IMR-90 (cell line): ENCODE measurements at regions not wholly inside any gene's neighbourhood (a gene's known extent, or its start where the extent isn't known, plus 50 kb on each side); places are given as distances from the start of the nearest gene placed in this dataset.

Experiments used
- ATAC-seq: fragments of 200-7000 bp; cut with Tn5 transposase; 2 replicates; pipeline ENCODE4 v1.9.1; 2020; ENCODE audit warnings: low read depth, mild to moderate bottlenecking, moderate library complexity
- BruUV-seq: library from RNA; stranded (reverse); fragments of 400-500 nt; replicated peaks from 2 replicates; lab custom pipeline; 2021; lab: Mats Ljungman, UMichigan
- CTCF ChIA-PET: fragments of 300-600 bp; formaldehyde crosslinking; extraction: SDS; loops from one replicate; lab custom pipeline; 2021; ENCODE audit warnings: antibody characterized with exemption; lab: Yijun Ruan, JAX
- POLR2A ChIA-PET: fragments of 300-600 bp; sonication (Branson Sonifier 250); formaldehyde crosslinking; loops from one replicate; lab custom pipeline; 2022; ENCODE audit warnings: antibody characterized with exemption; ENCODE audit not compliant: unreplicated experiment; lab: Charles Lee
- DNase-seq: peaks from one replicate; pipeline ENCODE4 v3.0.0; 2013
- H2AFZ ChIP-seq: replicated peaks from 2 replicates; pipeline ENCODE3; 2013; ENCODE audit warnings: low read length, mild to moderate bottlenecking; ENCODE audit not compliant: poor library complexity
- H2AK5ac ChIP-seq: 2 replicates; pipeline ENCODE4 v1.6.1; 2013; ENCODE audit warnings: low read depth, low read length, inconsistent platforms
- H2AK9ac ChIP-seq: replicated peaks from 2 replicates; pipeline ENCODE3; 2013; ENCODE audit warnings: mild to moderate bottlenecking, low read depth, low read length, moderate library complexity; ENCODE audit not compliant: poor library complexity
- H2BK120ac ChIP-seq: 2 replicates; pipeline ENCODE4 v1.6.1; 2013; ENCODE audit warnings: low read depth, low read length, inconsistent platforms
- H2BK15ac ChIP-seq: 3 replicates; pipeline ENCODE4 v1.6.1; 2013; ENCODE audit warnings: low read depth, low read length, inconsistent platforms
- H2BK20ac ChIP-seq: 2 replicates; pipeline ENCODE4 v1.6.1; 2013; ENCODE audit warnings: low read depth, mild to moderate bottlenecking, inconsistent platforms, low read length, moderate library complexity
- H2BK5ac ChIP-seq: 2 replicates; pipeline ENCODE4 v1.6.1; 2013; ENCODE audit warnings: mild to moderate bottlenecking, low read depth, low read length, inconsistent platforms; ENCODE audit not compliant: poor library complexity, severe bottlenecking
- H3K14ac ChIP-seq: replicated peaks from 2 replicates; pipeline ENCODE4 v1.6.1; 2013; ENCODE audit warnings: low read depth, low read length, inconsistent platforms
- H3K18ac ChIP-seq: 2 replicates; pipeline ENCODE4 v1.6.1; 2013; ENCODE audit warnings: low read depth, low read length, control low read depth
- H3K23ac ChIP-seq: 2 replicates; pipeline ENCODE4 v1.6.1; 2013; ENCODE audit warnings: low read depth, low read length, inconsistent platforms
- H3K27ac ChIP-seq: 2 replicates; pipeline ENCODE4 v1.5.1; 2013; ENCODE audit warnings: mild to moderate bottlenecking, control low read depth, low read length; ENCODE audit not compliant: insufficient read depth
- H3K27me3 ChIP-seq: 2 replicates; pipeline ENCODE4 v1.6.1; 2013; ENCODE audit warnings: low read length; ENCODE audit not compliant: control insufficient read depth, insufficient read depth
- H3K36me3 ChIP-seq: 2 replicates; pipeline ENCODE4 v1.6.1; 2013; ENCODE audit warnings: low read length, mixed read lengths; ENCODE audit not compliant: control insufficient read depth, insufficient read depth
- H3K4ac ChIP-seq: 2 replicates; pipeline ENCODE4 v1.6.1; 2013; ENCODE audit warnings: low read depth, low read length, inconsistent platforms
- H3K4me1 ChIP-seq: 2 replicates; pipeline ENCODE4 v1.6.1; 2013; ENCODE audit warnings: low read length, mixed read lengths; ENCODE audit not compliant: control insufficient read depth, insufficient read depth
- H3K4me2 ChIP-seq: 2 replicates; pipeline ENCODE4 v1.6.1; 2013; ENCODE audit warnings: low read depth, mild to moderate bottlenecking, control low read depth, low read length, moderate library complexity
- H3K4me3 ChIP-seq: 2 replicates; pipeline ENCODE4 v1.5.1; 2013; ENCODE audit warnings: low read depth, mild to moderate bottlenecking, control low read depth, low read length, moderate library complexity; ENCODE audit not compliant: insufficient read depth
- H3K56ac ChIP-seq: 2 replicates; pipeline ENCODE4 v1.6.1; 2013; ENCODE audit warnings: low read length, inconsistent platforms; ENCODE audit not compliant: insufficient read depth; ENCODE audit errors: extremely low read depth
- H3K79me1 ChIP-seq, 2 experiments: 2 replicates each; pipeline ENCODE4 v1.6.1; 2013; ENCODE audit warnings: low read length in 2 of 2, inconsistent platforms in 1 of 2, low read depth in 1 of 2
- H3K9ac ChIP-seq: 2 replicates; pipeline ENCODE4 v1.6.1; 2013; ENCODE audit warnings: low read depth, low read length, control low read depth
- H3K9me1 ChIP-seq: 2 replicates; pipeline ENCODE4 v1.6.1; 2013; ENCODE audit warnings: low read length, inconsistent platforms; ENCODE audit not compliant: insufficient read depth
- H3K9me3 ChIP-seq: 2 replicates; pipeline ENCODE4 v1.6.1; 2013; ENCODE audit warnings: low read length; ENCODE audit not compliant: control insufficient read depth, insufficient read depth
- H4K20me1 ChIP-seq: 2 replicates; pipeline ENCODE4 v1.6.1; 2013; ENCODE audit warnings: low read length, inconsistent platforms; ENCODE audit not compliant: insufficient read depth
- H4K5ac ChIP-seq: 2 replicates; pipeline ENCODE4 v1.6.1; 2013; ENCODE audit warnings: mild to moderate bottlenecking, low read depth, low read length, control low read depth
- H4K8ac ChIP-seq, 2 experiments: 2 replicates each; pipeline ENCODE4 v1.6.1; 2013; ENCODE audit warnings: low read depth in 2 of 2, low read length in 2 of 2, control low read depth in 1 of 2, inconsistent platforms in 1 of 2
- H4K91ac ChIP-seq: 2 replicates; pipeline ENCODE4 v1.6.1; 2013; ENCODE audit warnings: low read depth, low read length, inconsistent platforms; ENCODE audit not compliant: insufficient read depth
- BHLHE40 ChIP-seq: fragments of 150-350 bp; IDR thresholded peaks from 2 replicates; pipeline ENCODE4 v1.6.1; 2016; ENCODE audit warnings: mild to moderate bottlenecking, low read depth, low read length
- CEBPB ChIP-seq: IDR thresholded peaks from 2 replicates; pipeline ENCODE4 v1.6.1; 2012; ENCODE audit warnings: low read depth, low read length, improper control_type of control experiment
- CHD1 ChIP-seq: IDR thresholded peaks from 2 replicates; pipeline ENCODE4 v1.6.1; 2012; ENCODE audit warnings: low read depth, low read length, improper control_type of control experiment
- CTCF ChIP-seq: conservative IDR thresholded peaks from 2 replicates; pipeline ENCODE4 v1.5.1; 2012; ENCODE audit warnings: mild to moderate bottlenecking, low read depth, low read length, improper control_type of control experiment
- ELK1 ChIP-seq: fragments of 150-350 bp; IDR thresholded peaks from 2 replicates; pipeline ENCODE4 v1.6.1; 2016; ENCODE audit warnings: low read depth, mild to moderate bottlenecking, low read length, moderate library complexity, borderline replicate concordance
- FOS ChIP-seq: fragments of 150-350 bp; IDR thresholded peaks from 2 replicates; pipeline ENCODE4 v1.6.1; 2016; ENCODE audit warnings: low read depth, low read length
- MAFK ChIP-seq: IDR thresholded peaks from 2 replicates; pipeline ENCODE4 v1.6.1; 2012; ENCODE audit warnings: low read depth, low read length, improper control_type of control experiment
- MAZ ChIP-seq: IDR thresholded peaks from 2 replicates; pipeline ENCODE4 v1.6.1; 2012; ENCODE audit warnings: low read depth, mild to moderate bottlenecking, low read length, improper control_type of control experiment, moderate library complexity, borderline replicate concordance
- MXI1 ChIP-seq: IDR thresholded peaks from 2 replicates; pipeline ENCODE4 v1.6.1; 2012; ENCODE audit warnings: low read depth, mild to moderate bottlenecking, low read length, moderate library complexity, borderline replicate concordance
- NFE2L2 ChIP-seq: fragments of 150-350 bp; IDR thresholded peaks from 2 replicates; pipeline ENCODE4 v1.6.1; 2016; ENCODE audit warnings: low read depth, mild to moderate bottlenecking, low read length
- POLR2A ChIP-seq: IDR thresholded peaks from 2 replicates; pipeline ENCODE4 v1.6.1; 2012; ENCODE audit warnings: mild to moderate bottlenecking, low read depth, low read length
- RAD21 ChIP-seq: IDR thresholded peaks from 2 replicates; pipeline ENCODE4 v1.6.1; 2012; ENCODE audit warnings: low read length, improper control_type of control experiment
- RCOR1 ChIP-seq: IDR thresholded peaks from 2 replicates; pipeline ENCODE4 v1.6.1; 2012; ENCODE audit warnings: mild to moderate bottlenecking, low read length, improper control_type of control experiment; ENCODE audit not compliant: insufficient replicate concordance
- RFX5 ChIP-seq: IDR thresholded peaks from 2 replicates; pipeline ENCODE4 v1.8.0; 2012; ENCODE audit warnings: low read depth, mild to moderate bottlenecking, low read length, moderate library complexity
- SMC3 ChIP-seq: fragments of 150-350 bp; IDR thresholded peaks from 2 replicates; pipeline ENCODE4 v1.6.1; 2016; ENCODE audit warnings: low read depth, mild to moderate bottlenecking, antibody characterized with exemption, low read length, moderate library complexity
- USF2 ChIP-seq: fragments of 150-350 bp; IDR thresholded peaks from 2 replicates; pipeline ENCODE4 v1.6.1; 2017; ENCODE audit warnings: mild to moderate bottlenecking, antibody characterized with exemption, low read length, low read depth
- WGBS, 2 experiments: methylation state at CpG; one replicate each; pipeline versions ENCODE4 v1.1.5 to v1.1.7; 2013; ENCODE audit warnings: missing lambda C conversion rate in 2 of 2; ENCODE audit not compliant: insufficient read length in 1 of 2; ENCODE audit errors: extremely low coverage in 2 of 2; 5-methylcytosine and 5-hydroxymethylcytosine counted together
- dilution Hi-C: fragments of 300-500 bp; cut with HindIII; formaldehyde crosslinking; loops from one replicate; pipeline ENCODE4 v1.14.3; 2018; ENCODE audit warnings: low sequenced_read_pairs; ENCODE audit not compliant: unreplicated experiment
- in situ Hi-C: fragments of 300-500 bp; cut with MboI; formaldehyde crosslinking; loops from 3 replicates; pipeline ENCODE4 v1.14.3; 2019; ENCODE audit warnings: low sequenced_read_pairs, inconsistent platforms, mixed read lengths
- intact Hi-C: fragments of 100-400 bp; cut with micrococcal nuclease; formaldehyde crosslinking; loops from 2 replicates; pipeline ENCODE4 v1.10.0; 2022

- Histone ChIP-seq H3K9me3 (no peaks in the 10 kb centered on the region; the same call in 1 of the 2 replicates), H4K91ac (no peak overlapping the region), H3K27me3 (no peaks in the 10 kb centered on the region), H4K20me1 (no peaks in the 10 kb centered on the region), H2BK120ac (no peak overlapping the region), H3K79me1 (no peaks in the 10 kb centered on the region), H3K14ac (no peak overlapping the region), H3K4me1 (no peaks in the 10 kb centered on the region), H4K8ac (no peak overlapping the region), H3K27ac (no peak overlapping the region), H4K5ac (no peak overlapping the region), H3K18ac (no peak overlapping the region), H2AK5ac (no peak overlapping the region), H3K36me3 (no peaks in the 10 kb centered on the region), H3K9me1 (no peaks in the 10 kb centered on the region), H3K4me3 (no peak overlapping the region), H3K56ac (no peak overlapping the region), H2BK5ac (no peak overlapping the region), H3K4ac (no peak overlapping the region), H2BK20ac (no peak overlapping the region), H3K23ac (no peak overlapping the region), H2AK9ac (no peak overlapping the region), H3K9ac (no peak overlapping the region), H3K4me2 (no peak overlapping the region), H2BK15ac (no peak overlapping the region), H2AFZ (no peak overlapping the region)
- TF ChIP-seq ELK1, result no peak
- TF ChIP-seq FOS, result no peak
- TF ChIP-seq RAD21, result no peak
- TF ChIP-seq NFE2L2, result no peak
- no peak for TF ChIP-seq USF2
- no peak for TF ChIP-seq CHD1
- TF ChIP-seq MAFK, result no peak
- TF ChIP-seq MAZ, result no peak
- no peak for TF ChIP-seq MXI1
- TF ChIP-seq RCOR1, result no peak
- TF ChIP-seq SMC3, result no peak
- no peak for TF ChIP-seq CEBPB
- no peak for TF ChIP-seq CTCF
- no peak for TF ChIP-seq BHLHE40
- no peak for TF ChIP-seq POLR2A
- no peak for TF ChIP-seq RFX5
- no CpG with 5 or more reads among the region's 4 CpGs for WGBS, 2 experiments
- no TSS peak for BruUV-seq
- dilution Hi-C loops (no loop called here), in situ Hi-C loops (no loop called here), intact Hi-C loops (no loop called here)
- ATAC-seq (no peak), DNase-seq (no peak)
- POLR2A ChIA-PET, result no interaction called here
- CTCF ChIA-PET, result no interaction called here
These were observed 460.5 kb upstream of the RAB6C start for GRCh38 chr2:129518937-129519336.
